Activated T-helper 2 cell treated with anti-CD3 and anti-CD28 coated beads, Interferon-gamma antibody, Interleukin-2, Interleukin-4, amounts not matched to agents 10 μg/mL and 5 μg/mL and 100 μg/mL, durations not matched to agents 14 hours and 24 hours and 36 hours (primary cell): ENCODE measurements at regions not wholly inside any gene's neighbourhood (a gene's known extent, or its start where the extent isn't known, plus 50 kb on each side); places are given as distances from the start of the nearest gene placed in this dataset.

Source experiments
- DNase-seq: peaks from one replicate; pipeline ENCODE4 v3.0.0; 2021; ENCODE audit warnings: low spot score
- H3K27ac Mint-ChIP-seq: one replicate; pipeline ENCODE4 v1.8.0; 2021; ENCODE audit warnings: mixed read lengths
- H3K27me3 Mint-ChIP-seq: one replicate; pipeline ENCODE4 v1.8.0; 2021; ENCODE audit warnings: low read depth, mixed read lengths
- H3K36me3 Mint-ChIP-seq: one replicate; pipeline ENCODE4 v1.8.0; 2021; ENCODE audit warnings: low read depth, mixed read lengths
- H3K4me1 Mint-ChIP-seq: one replicate; pipeline ENCODE4 v1.8.0; 2021; ENCODE audit warnings: low read depth, mixed read lengths
- H3K4me3 Mint-ChIP-seq: one replicate; pipeline ENCODE4 v1.8.0; 2021; ENCODE audit warnings: low read depth, mild to moderate bottlenecking, moderate library complexity, mixed read lengths
- H3K9me3 Mint-ChIP-seq: one replicate; pipeline ENCODE4 v1.8.0; 2021; ENCODE audit warnings: mixed read lengths
- intact Hi-C: fragments of 100-400 bp; cut with micrococcal nuclease; formaldehyde crosslinking; loops from one replicate; pipeline ENCODE4 v1.15.1; 2023

- no peak overlapping the region for H3K4me3 Mint-ChIP-seq
- H3K27ac Mint-ChIP-seq = no peak overlapping the region
- intact Hi-C loops = no loop called here
- H3K9me3 Mint-ChIP-seq = no peaks in the 10 kb centered on the region
- no peaks in the 10 kb centered on the region for H3K27me3 Mint-ChIP-seq
- H3K4me1 Mint-ChIP-seq = no peaks in the 10 kb centered on the region
- no peak for DNase-seq
- no peaks in the 10 kb centered on the region for H3K36me3 Mint-ChIP-seq
These were observed 79.7 kb downstream of the VMA21 start for GRCh38 chrX:151476604-151477303.

- Mint-ChIP-seq H3K4me1 (no peaks in the 10 kb centered on the region), H3K36me3 (no peaks in the 10 kb centered on the region), H3K27ac (no peak overlapping the region), H3K4me3 (no peak overlapping the region), H3K27me3 (no peaks in the 10 kb centered on the region), H3K9me3 (no peaks in the 10 kb centered on the region)
- no peak for DNase-seq
- intact Hi-C loops = no loop called here
These were observed 81.1 kb downstream of the VMA21 start for GRCh38 chrX:151478058-151478457.

DNA sequence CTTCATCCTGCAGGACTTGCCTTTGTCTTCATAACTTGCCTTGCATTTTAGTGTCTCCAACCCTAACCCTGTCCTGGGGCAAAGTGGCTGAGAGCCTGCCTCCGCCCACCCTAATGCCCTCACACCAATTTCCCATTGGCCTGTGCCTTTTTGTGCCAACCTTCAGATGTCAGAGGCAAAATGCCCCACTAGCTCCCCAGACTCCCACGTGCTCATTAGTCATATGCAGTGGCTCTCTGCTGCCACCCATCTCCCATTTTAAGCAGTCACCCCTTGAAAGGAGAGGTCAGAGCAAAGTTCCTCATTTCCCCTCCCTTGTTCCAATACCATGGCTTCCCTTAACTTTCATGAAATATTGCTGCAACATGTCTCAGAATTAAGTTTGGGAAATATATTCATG lies 74.8 kb upstream of the PASD1 start:
- no peaks in the 10 kb centered on the region for H3K4me1 Mint-ChIP-seq
- no peaks in the 10 kb centered on the region for H3K27me3 Mint-ChIP-seq
- no peaks in the 10 kb centered on the region for H3K9me3 Mint-ChIP-seq
- no peak overlapping the region for H3K27ac Mint-ChIP-seq
- no peak for DNase-seq
- H3K4me3 Mint-ChIP-seq = no peak overlapping the region
- no peaks in the 10 kb centered on the region for H3K36me3 Mint-ChIP-seq
- intact Hi-C loops = loop anchor here (5.0 kb wide), 1 partner anchor 336 kb away; no protein-coding TSS in a partner anchor

DNA sequence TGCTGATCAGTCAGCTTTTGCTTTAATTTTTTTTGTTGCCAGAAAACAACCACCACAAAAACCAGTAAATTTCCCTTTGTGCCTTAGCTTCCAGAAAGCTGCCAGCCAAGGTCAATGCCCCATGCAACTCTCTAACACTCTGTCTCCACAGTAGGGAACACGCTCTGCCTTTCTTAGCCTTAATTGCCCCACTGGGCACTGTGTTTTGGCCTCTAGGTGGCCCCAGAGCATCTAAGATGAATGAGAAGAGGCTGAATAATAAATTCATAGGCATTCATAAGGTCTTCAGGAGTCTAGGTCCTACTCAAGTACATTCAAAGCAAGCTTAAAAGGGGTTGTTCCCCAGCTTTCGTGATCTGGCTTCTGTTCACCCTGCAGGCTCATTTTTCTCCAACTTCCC lies 57.7 kb upstream of the PASD1 start:
- H3K4me3 Mint-ChIP-seq = no peak overlapping the region
- H3K4me1 Mint-ChIP-seq = no peaks in the 10 kb centered on the region
- H3K27me3 Mint-ChIP-seq = peaks cover 4% of the 10 kb centered on the region
- intact Hi-C loops = loop anchor here (2.0 kb wide), 1 partner anchor 175 kb away; no protein-coding TSS in a partner anchor
- H3K27ac Mint-ChIP-seq = no peak overlapping the region
- H3K9me3 Mint-ChIP-seq = no peaks in the 10 kb centered on the region
- no peaks in the 10 kb centered on the region for H3K36me3 Mint-ChIP-seq
- no peak for DNase-seq

DNA sequence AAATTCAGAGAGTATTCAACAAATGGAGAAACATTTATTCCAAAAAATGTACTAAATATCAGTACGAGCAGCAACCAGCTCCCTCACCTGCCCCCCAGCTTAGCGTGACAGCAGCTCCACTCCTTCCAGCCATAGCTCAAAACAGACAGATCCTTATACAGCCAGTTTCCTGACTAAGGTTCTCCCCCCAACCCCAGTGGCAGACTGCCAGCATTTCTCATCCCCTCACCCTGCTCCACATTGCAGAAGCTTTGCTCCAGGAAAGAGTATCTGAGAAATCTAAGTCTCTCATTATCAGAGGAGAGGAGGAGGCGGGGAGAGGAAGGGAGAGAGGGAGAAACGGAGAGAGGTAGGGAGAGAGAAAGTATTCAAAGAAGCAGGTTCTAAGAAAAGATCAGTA lies 53.3 kb upstream of the PASD1 start:
- Mint-ChIP-seq H3K27ac (no peak overlapping the region), H3K9me3 (no peaks in the 10 kb centered on the region), H3K4me3 (no peak overlapping the region), H3K4me1 (no peaks in the 10 kb centered on the region), H3K27me3 (peaks cover 2% of the 10 kb centered on the region), H3K36me3 (no peaks in the 10 kb centered on the region)
- intact Hi-C loops = no loop called here
- DNase-seq = no peak

GRCh38 chrX:151513472-151513871 lies 50.0 kb upstream of the PASD1 start:
- H3K27ac Mint-ChIP-seq = no peak overlapping the region
- intact Hi-C loops = no loop called here
- H3K9me3 Mint-ChIP-seq = no peaks in the 10 kb centered on the region
- H3K27me3 Mint-ChIP-seq = no peaks in the 10 kb centered on the region
- no peak overlapping the region for H3K4me3 Mint-ChIP-seq
- no peaks in the 10 kb centered on the region for H3K4me1 Mint-ChIP-seq
- H3K36me3 Mint-ChIP-seq = no peaks in the 10 kb centered on the region
- no peak for DNase-seq
